Keratinocyte (primary cell): ENCODE measurements at regions not wholly inside any gene's neighbourhood (a gene's known extent, or its start where the extent isn't known, plus 50 kb on each side); places are given as distances from the start of the nearest gene placed in this dataset.

Experiments
- DNase-seq: peaks from one replicate; pipeline ENCODE4 v3.0.0-alpha.2; 2011; ENCODE audit warnings: low read depth, missing footprints, low spot score
- FAIRE-seq: peaks from 2 replicates; lab custom pipeline; 2011; peaks lifted over from hg19 to GRCh38; lab: Jason Lieb, UNC
- H2AFZ ChIP-seq: 2 replicates; pipeline ENCODE4 v1.6.0; 2012; ENCODE audit warnings: low read length, control low read depth, inconsistent platforms; ENCODE audit not compliant: control insufficient read depth
- H3K27ac ChIP-seq: 2 replicates; pipeline ENCODE4 v1.5.1; 2011; ENCODE audit warnings: low read length; ENCODE audit not compliant: control insufficient read depth, insufficient read depth
- H3K27me3 ChIP-seq: 3 replicates; pipeline ENCODE4 v1.6.0; 2011; ENCODE audit warnings: low read length; ENCODE audit not compliant: control insufficient read depth, insufficient read depth; ENCODE audit errors: extremely low read depth
- H3K36me3 ChIP-seq, 2 experiments: 2 replicates in 1 of 2; 3 replicates in 1 of 2; pipeline ENCODE4 v1.5.1; 2011; ENCODE audit warnings: low read length in 2 of 2, mild to moderate bottlenecking in 1 of 2; ENCODE audit not compliant: control insufficient read depth in 2 of 2, insufficient read depth in 2 of 2; ENCODE audit errors: extremely low read depth in 1 of 2
- H3K4me1 ChIP-seq: 3 replicates; pipeline ENCODE4 v1.5.1; 2011; ENCODE audit warnings: low read length; ENCODE audit not compliant: control insufficient read depth, insufficient read depth; ENCODE audit errors: extremely low read depth
- H3K4me2 ChIP-seq: 3 replicates; pipeline ENCODE4 v1.6.0; 2011; ENCODE audit warnings: low read depth, low read length; ENCODE audit not compliant: control insufficient read depth, insufficient read depth; ENCODE audit errors: extremely low read depth
- H3K4me3 ChIP-seq, 3 experiments: fragments of 200-600 bp in 1 of 3; sonication (generic) in 1 of 3; 2 replicates in 2 of 3; 3 replicates in 1 of 3; pipeline ENCODE4 v1.5.1; 2011 to 2016; ENCODE audit warnings: low read length in 3 of 3, mild to moderate bottlenecking in 3 of 3, control low read depth in 2 of 3, inconsistent platforms in 1 of 3, low read depth in 1 of 3, mixed read lengths in 1 of 3, mixed run types in 1 of 3, moderate library complexity in 1 of 3; ENCODE audit not compliant: control insufficient read depth in 2 of 3, insufficient read depth in 2 of 3; ENCODE audit errors: extremely low read depth in 1 of 3
- H3K79me2 ChIP-seq: 2 replicates; pipeline ENCODE4 v1.6.0; 2012; ENCODE audit warnings: low read length; ENCODE audit not compliant: control insufficient read depth, insufficient read depth
- H3K9ac ChIP-seq: 3 replicates; pipeline ENCODE4 v1.6.0; 2011; ENCODE audit warnings: low read length; ENCODE audit not compliant: control insufficient read depth, insufficient read depth; ENCODE audit errors: extremely low read depth
- H3K9me1 ChIP-seq: 3 replicates; pipeline ENCODE4 v1.6.0; 2011; ENCODE audit warnings: low read length; ENCODE audit not compliant: control insufficient read depth, insufficient read depth; ENCODE audit errors: extremely low read depth
- H3K9me3 ChIP-seq: 2 replicates; pipeline ENCODE4 v1.5.1; 2012; ENCODE audit warnings: low read depth, low read length; ENCODE audit not compliant: control insufficient read depth
- H4K20me1 ChIP-seq: 3 replicates; pipeline ENCODE4 v1.6.0; 2011; ENCODE audit warnings: low read length; ENCODE audit not compliant: control insufficient read depth, insufficient read depth; ENCODE audit errors: extremely low read depth
- CTCF ChIP-seq, 3 experiments: IDR thresholded peaks in 1 of 3; conservative IDR thresholded peaks in 1 of 3; optimal IDR thresholded peaks in 1 of 3; 2 replicates in 2 of 3; 3 replicates in 1 of 3; pipeline versions ENCODE3 to v1.5.1; 2011; ENCODE audit warnings: low read length in 3 of 3, mild to moderate bottlenecking in 3 of 3, moderate library complexity in 2 of 3, control low read depth in 1 of 3, inconsistent platforms in 1 of 3; ENCODE audit not compliant: insufficient read depth in 2 of 3; ENCODE audit errors: extremely low read depth in 1 of 3
- EZH2 ChIP-seq: IDR thresholded peaks from one replicate; pipeline ENCODE4 v1.6.1; 2012; ENCODE audit warnings: inconsistent platforms, mild to moderate bottlenecking, low read length, moderate library complexity
- dilution Hi-C: fragments of 300-500 bp; cut with MboI; formaldehyde crosslinking; loops from one replicate; pipeline ENCODE4 v1.7.0; 2020; ENCODE audit warnings: low sequenced_read_pairs; ENCODE audit not compliant: extremely low pct_ligation_motif_present

GRCh38 chr14:35231207-35231760 is 60.9 kb upstream of the PSMA6 start:
- no peak for TF ChIP-seq CTCF (optimal IDR thresholded peaks at IDR 0.05 in 1 of 3, IDR thresholded peaks at IDR 0.05 in 1 of 3, conservative IDR thresholded peaks at IDR 0.05 in 1 of 3; ENCODE audit: extremely low read depth in 1 of 3, insufficient read depth in 2 of 3, low read length in 3 of 3)
- TF ChIP-seq EZH2: no peak
- FAIRE-seq (no peak), DNase-seq (no peak)
- no peaks in the 10 kb centered on the region for H3K27me3 ChIP-seq
- no peaks in the 10 kb centered on the region for H3K9me3 ChIP-seq
- no peak overlapping the region for H3K4me2 ChIP-seq
- no peak overlapping the region for H2AFZ ChIP-seq
- no peaks in the 10 kb centered on the region for H3K36me3 ChIP-seq
- H3K9me1 ChIP-seq: no peaks in the 10 kb centered on the region
- H3K79me2 ChIP-seq: no peaks in the 10 kb centered on the region
- no peak overlapping the region for H3K27ac ChIP-seq
- dilution Hi-C loops: no loop called here
- H3K4me1 ChIP-seq: peaks cover 3% of the 10 kb centered on the region
- H4K20me1 ChIP-seq: no peaks in the 10 kb centered on the region
- no peak overlapping the region for H3K4me3 ChIP-seq
- no peak overlapping the region for H3K9ac ChIP-seq

GRCh38 chr14:35234012-35234805 is 58.0 kb upstream of the PSMA6 start:
- dilution Hi-C loops: no loop called here

More at GRCh38 chr14:35234012-35234805, 58.0 kb upstream of the PSMA6 start:
- Histone ChIP-seq H3K36me3 (peaks cover 0 to 3% of the 10 kb centered on the region in 2 experiments), H3K4me1 (peaks cover 3% of the 10 kb centered on the region), H2AFZ (peak overlapping the region; percentile 22), H3K79me2 (no peaks in the 10 kb centered on the region), H3K9ac (peak overlapping the region; percentile 4), H3K27me3 (no peaks in the 10 kb centered on the region), H3K9me1 (no peaks in the 10 kb centered on the region), H4K20me1 (no peaks in the 10 kb centered on the region), H3K4me3 (no peak overlapping the region), H3K9me3 (no peaks in the 10 kb centered on the region), H3K27ac (no peak overlapping the region), H3K4me2 (no peak overlapping the region)
- TF ChIP-seq EZH2 (no peak), CTCF (optimal IDR thresholded peaks at IDR 0.05 in 1 of 3, IDR thresholded peaks at IDR 0.05 in 1 of 3, conservative IDR thresholded peaks at IDR 0.05 in 1 of 3; ENCODE audit: extremely low read depth in 1 of 3, insufficient read depth in 2 of 3, low read length in 3 of 3) (no peak)
- FAIRE-seq (no peak), DNase-seq (no peak)
